PC-3 (cell line): ENCODE measurements at regions not wholly inside any gene's neighbourhood (a gene's known extent, or its start where the extent isn't known, plus 50 kb on each side); places are given as distances from the start of the nearest gene placed in this dataset.
"Not testable (repeated sequence)": the region's sequence is repeated elsewhere in the genome, so short reads cannot be mapped to it uniquely, and the experiment has no call there.

Experiments
- ATAC-seq: fragments of 200-7000 bp; cut with Tn5 transposase; 2 replicates; pipeline ENCODE4 v1.9.1; 2020; ENCODE audit warnings: mild to moderate bottlenecking, moderate library complexity
- BruUV-seq: library from RNA; stranded (reverse); fragments of 400-500 nt; replicated peaks from 2 replicates; lab custom pipeline; 2021; lab: Mats Ljungman, UMichigan
- CTCF ChIA-PET: fragments of 300-600 bp; sonication (Branson Sonifier 250); formaldehyde crosslinking; loops from one replicate; lab custom pipeline; 2022; ENCODE audit warnings: antibody characterized with exemption; lab: Charles Lee
- POLR2A ChIA-PET: fragments of 300-600 bp; sonication (Branson Sonifier 250); formaldehyde crosslinking; loops from one replicate; lab custom pipeline; 2022; ENCODE audit warnings: antibody characterized with exemption; ENCODE audit not compliant: unreplicated experiment; lab: Charles Lee
- DNase-seq: peaks from one replicate; pipeline ENCODE4 v3.0.0-alpha.2; 2015
- H2AFZ ChIP-seq: fragments of 300-600 bp; sonication (generic); 2 replicates; pipeline ENCODE4 v1.6.0; 2016; ENCODE audit warnings: antibody characterized with exemption, low read length
- H3F3A ChIP-seq: fragments of 300-600 bp; sonication (generic); one replicate; pipeline ENCODE4 v1.6.0; 2017; ENCODE audit warnings: antibody characterized with exemption, low read length, control low read depth, mild to moderate bottlenecking; ENCODE audit not compliant: unreplicated experiment
- H3K27ac ChIP-seq: fragments of 300-600 bp; sonication (generic); 2 replicates; pipeline ENCODE4 v1.5.1; 2016; ENCODE audit warnings: mild to moderate bottlenecking, low read length
- H3K27me3 ChIP-seq: fragments of 300-600 bp; sonication (generic); 2 replicates; pipeline ENCODE4 v1.6.1; 2016; ENCODE audit warnings: low read length, mixed read lengths
- H3K36me3 ChIP-seq: fragments of 300-600 bp; sonication (generic); 2 replicates; pipeline ENCODE4 v1.6.1; 2016; ENCODE audit warnings: low read depth, mixed run types, low read length, mixed read lengths
- H3K4me1 ChIP-seq: fragments of 300-600 bp; sonication (generic); 2 replicates; pipeline ENCODE4 v1.5.1; 2016; ENCODE audit warnings: low read length; ENCODE audit not compliant: insufficient read depth
- H3K4me2 ChIP-seq: fragments of 300-600 bp; sonication (generic); 2 replicates; pipeline ENCODE4 v1.6.0; 2016; ENCODE audit warnings: low read length
- H3K4me3 ChIP-seq: fragments of 300-600 bp; sonication (generic); 2 replicates; pipeline ENCODE4 v1.5.1; 2016; ENCODE audit warnings: mild to moderate bottlenecking, low read length, mixed read lengths
- H3K79me2 ChIP-seq: fragments of 300-600 bp; sonication (generic); 2 replicates; pipeline ENCODE4 v1.6.1; 2017; ENCODE audit warnings: low read length, mixed read lengths
- H3K9ac ChIP-seq: fragments of 300-600 bp; sonication (generic); 2 replicates; pipeline ENCODE4 v1.6.0; 2016; ENCODE audit warnings: mild to moderate bottlenecking, low read length
- H3K9me2 ChIP-seq: fragments of 300-600 bp; sonication (generic); replicated peaks from 2 replicates; pipeline ENCODE4 v1.6.1; 2016; ENCODE audit warnings: mixed run types, low read length, mixed read lengths
- H3K9me3 ChIP-seq: fragments of 300-600 bp; sonication (generic); 2 replicates; pipeline ENCODE4 v1.6.1; 2016; ENCODE audit warnings: low read length, mixed read lengths
- H4K20me1 ChIP-seq: fragments of 300-600 bp; sonication (generic); 2 replicates; pipeline ENCODE4 v1.6.1; 2016; ENCODE audit warnings: low read length, mixed read lengths
- CTCF ChIP-seq: fragments of 300-600 bp; sonication (generic); conservative IDR thresholded peaks from 2 replicates; pipeline ENCODE4 v1.5.1; 2017; ENCODE audit warnings: antibody characterized with exemption, low read depth, mild to moderate bottlenecking, low read length
- EZH2 ChIP-seq: fragments of 300-600 bp; sonication (generic); IDR thresholded peaks from one replicate; pipeline ENCODE4 v1.6.1; 2017; ENCODE audit warnings: antibody characterized with exemption, mild to moderate bottlenecking, low read length; ENCODE audit not compliant: unreplicated experiment
- EZH2phosphoT487 ChIP-seq: fragments of 300-600 bp; sonication (generic); IDR thresholded peaks from 2 replicates; pipeline ENCODE4 v1.6.1; 2018; ENCODE audit warnings: mild to moderate bottlenecking, antibody characterized with exemption, low read length, borderline replicate concordance
- intact Hi-C: fragments of 100-400 bp; cut with micrococcal nuclease; formaldehyde crosslinking; loops from 2 replicates; pipeline ENCODE4 v1.9.0; 2023

GRCh38 chr10:44578271-44578670 is 193.4 kb upstream of the CXCL12 start:
- CTCF ChIA-PET: no interaction called here

GRCh38 chr10:44578963-44579362 is 194.1 kb upstream of the CXCL12 start:
- H3K9me2 ChIP-seq, H3K9ac ChIP-seq, H3K27me3 ChIP-seq, CTCF ChIA-PET, H2AFZ ChIP-seq, H3K4me3 ChIP-seq, DNase-seq, H3K36me3 ChIP-seq, intact Hi-C loops, BruUV-seq, H3F3A ChIP-seq, H3K4me2 ChIP-seq, ATAC-seq, H3K79me2 ChIP-seq, H3K27ac ChIP-seq, POLR2A ChIA-PET, H3K9me3 ChIP-seq, H4K20me1 ChIP-seq: not testable (repeated sequence)
- H3K4me1 ChIP-seq: peaks cover 17% of the 10 kb centered on the region

More at GRCh38 chr10:44578271-44578670, 193.4 kb upstream of the CXCL12 start:
- Histone ChIP-seq H2AFZ (no peak overlapping the region), H4K20me1 (no peaks in the 10 kb centered on the region), H3F3A (no peaks in the 10 kb centered on the region), H3K79me2 (no peaks in the 10 kb centered on the region), H3K9me3 (no peaks in the 10 kb centered on the region), H3K27me3 (no peaks in the 10 kb centered on the region), H3K4me1 (peaks cover 17% of the 10 kb centered on the region), H3K9ac (no peak overlapping the region), H3K9me2 (no peaks in the 10 kb centered on the region), H3K4me3 (no peak overlapping the region), H3K4me2 (no peak overlapping the region), H3K36me3 (no peaks in the 10 kb centered on the region), H3K27ac (no peak overlapping the region)
- no peak for TF ChIP-seq EZH2phosphoT487
- no peak for TF ChIP-seq CTCF
- TF ChIP-seq EZH2: no peak
- BruUV-seq: no TSS peak
- intact Hi-C loops: no loop called here
- DNase-seq (no peak), ATAC-seq (no peak)
- POLR2A ChIA-PET: no interaction called here

GRCh38 chr10:44581996-44582395 is 197.1 kb upstream of the CXCL12 start:
- no peak overlapping the region for H3K27ac ChIP-seq
- peaks cover 10% of the 10 kb centered on the region for H3K4me1 ChIP-seq
- CTCF ChIA-PET: no interaction called here
- BruUV-seq: no TSS peak
- H3K27me3 ChIP-seq: no peaks in the 10 kb centered on the region
- no peak overlapping the region for H3K4me3 ChIP-seq
- no peak for DNase-seq
- intact Hi-C loops: no loop called here
- POLR2A ChIA-PET: no interaction called here
- H3K9me3 ChIP-seq: no peaks in the 10 kb centered on the region
- H3K9me2 ChIP-seq: no peaks in the 10 kb centered on the region
- no peaks in the 10 kb centered on the region for H3F3A ChIP-seq
- no peak overlapping the region for H3K9ac ChIP-seq
- H3K4me2 ChIP-seq: no peak overlapping the region
- no peaks in the 10 kb centered on the region for H3K36me3 ChIP-seq
- TF ChIP-seq EZH2: no peak
- TF ChIP-seq CTCF: no peak
- no peak for TF ChIP-seq EZH2phosphoT487
- no peak for ATAC-seq
- no peaks in the 10 kb centered on the region for H3K79me2 ChIP-seq
- no peaks in the 10 kb centered on the region for H4K20me1 ChIP-seq
- H2AFZ ChIP-seq: no peak overlapping the region
